GM12875 (cell line): ENCODE measurements at regions not wholly inside any gene's neighbourhood (a gene's known extent, or its start where the extent isn't known, plus 50 kb on each side); places are given as distances from the start of the nearest gene placed in this dataset.

Experiments
- H3K4me3 ChIP-seq: one replicate; pipeline ENCODE4 v1.5.1; 2011; ENCODE audit warnings: low read depth, low read length, control low read depth
- CTCF ChIP-seq: IDR thresholded peaks from 2 replicates; pipeline ENCODE4 v1.5.1; 2011; ENCODE audit warnings: low read depth, mild to moderate bottlenecking, control low read depth, inconsistent platforms, low read length, moderate library complexity, borderline replicate concordance; ENCODE audit not compliant: insufficient read depth

GRCh38 chr17:79527306-79527705 is 83.5 kb downstream of the RBFOX3 start:
- TF ChIP-seq CTCF: no peak
- no peak overlapping the region for H3K4me3 ChIP-seq

GRCh38 chr17:79525793-79526677 is 84.8 kb downstream of the RBFOX3 start:
- no peak overlapping the region for H3K4me3 ChIP-seq
- no peak for TF ChIP-seq CTCF

GRCh38 chr17:79524213-79525187 is 86.4 kb downstream of the RBFOX3 start:
- no peak overlapping the region for H3K4me3 ChIP-seq
- TF ChIP-seq CTCF: no peak

- no peak overlapping the region for H3K4me3 ChIP-seq
- TF ChIP-seq CTCF: no peak
Measured at GRCh38 chr17:79522414-79522813, 88.4 kb downstream of the RBFOX3 start.

GRCh38 chr17:79521225-79521624 is 89.6 kb downstream of the RBFOX3 start:
- no peak for TF ChIP-seq CTCF

GRCh38 chr17:79520167-79521165 is 90.4 kb downstream of the RBFOX3 start:
- no peak overlapping the region for H3K4me3 ChIP-seq
- TF ChIP-seq CTCF: no peak

More at GRCh38 chr17:79521225-79521624, 89.6 kb downstream of the RBFOX3 start:
- H3K4me3 ChIP-seq: no peak overlapping the region
